ENCODE measurements at regions not wholly inside any gene's neighbourhood (a gene's known extent, or its start where the extent isn't known, plus 50 kb on each side); places are given as distances from the start of the nearest gene placed in this dataset.
"Not testable (repeated sequence)": the region's sequence is repeated elsewhere in the genome, so short reads cannot be mapped to it uniquely, and the experiment has no call there.

DNA sequence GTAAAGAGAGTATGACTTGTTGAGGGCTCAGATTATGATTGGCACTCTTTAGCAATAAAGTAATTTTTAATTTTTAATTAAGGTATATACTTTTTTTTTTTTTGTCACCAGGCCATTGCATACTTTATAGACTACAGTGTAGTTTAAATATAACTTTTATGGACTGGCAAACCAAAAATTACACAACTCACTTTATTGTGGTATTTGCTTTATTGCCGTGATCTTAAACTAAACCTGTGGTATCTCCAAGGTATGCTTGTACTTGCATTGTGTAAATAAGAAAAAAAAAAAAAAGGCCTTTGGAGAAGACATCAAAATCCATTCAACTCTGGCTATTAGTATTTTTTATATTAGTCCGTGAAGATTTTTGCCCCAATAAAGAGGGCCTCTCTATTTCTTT is 646.7 kb upstream of the FOXG1 start:
- no peak for DNase-seq (ENCODE audit: low read depth)

DNA sequence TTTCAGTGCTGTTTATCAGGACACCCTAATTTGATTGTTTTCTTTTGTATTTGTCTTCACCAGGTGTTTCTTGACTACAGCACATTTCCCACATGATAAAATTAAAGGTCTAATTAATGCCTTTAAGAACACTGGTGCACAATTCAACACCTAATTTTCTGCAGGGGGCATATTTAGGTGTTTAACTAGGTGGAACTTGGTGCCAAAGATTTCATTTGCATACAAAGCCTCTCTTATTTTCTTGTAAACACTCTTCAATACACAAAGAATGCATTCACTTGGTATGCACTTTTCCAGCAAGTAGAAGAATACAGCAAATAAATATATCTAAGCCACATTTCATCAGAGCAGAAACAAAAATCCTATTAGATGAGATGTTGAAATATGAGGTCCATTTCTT is 646.2 kb upstream of the FOXG1 start:
- DNase-seq (ENCODE audit: low read depth) = no peak

DNA sequence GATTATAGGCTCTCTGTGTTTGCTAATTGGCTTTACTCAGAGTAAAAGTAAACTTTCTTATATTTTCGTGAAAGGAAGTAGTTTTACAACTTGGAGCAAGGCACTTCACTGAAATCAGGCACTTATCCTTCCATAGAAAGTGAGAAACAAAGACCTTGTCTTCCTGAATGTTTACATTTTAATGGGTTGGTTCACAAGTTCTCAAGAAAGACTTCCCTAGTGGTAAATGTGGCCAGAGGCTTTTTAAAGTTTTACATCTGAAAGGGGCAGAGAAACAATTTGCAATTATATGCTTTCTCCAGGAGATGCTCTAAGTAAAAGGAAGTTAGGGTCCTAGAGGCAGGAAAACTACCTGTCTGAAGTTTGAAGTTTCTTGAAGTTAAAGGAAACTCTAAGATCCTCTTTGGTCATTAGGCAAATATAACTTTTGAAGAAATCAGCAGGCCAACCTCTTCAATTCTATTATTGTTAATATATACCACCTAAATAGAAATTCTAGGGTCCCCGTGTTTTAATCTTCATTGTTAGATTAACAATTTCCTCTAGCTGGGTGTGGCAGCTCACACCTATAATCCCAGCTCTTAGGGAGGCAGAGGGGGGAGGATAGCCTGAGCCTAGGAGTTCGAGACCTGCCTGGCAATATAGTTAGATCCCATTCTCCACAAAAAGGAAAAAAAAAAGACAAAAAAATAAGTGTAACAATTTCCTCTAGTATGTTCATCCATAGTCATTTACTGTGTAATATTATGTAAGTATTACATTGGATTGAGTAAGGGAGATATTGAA is 644.9 kb upstream of the FOXG1 start:
- DNase-seq (ENCODE audit: low read depth) = no peak

DNA sequence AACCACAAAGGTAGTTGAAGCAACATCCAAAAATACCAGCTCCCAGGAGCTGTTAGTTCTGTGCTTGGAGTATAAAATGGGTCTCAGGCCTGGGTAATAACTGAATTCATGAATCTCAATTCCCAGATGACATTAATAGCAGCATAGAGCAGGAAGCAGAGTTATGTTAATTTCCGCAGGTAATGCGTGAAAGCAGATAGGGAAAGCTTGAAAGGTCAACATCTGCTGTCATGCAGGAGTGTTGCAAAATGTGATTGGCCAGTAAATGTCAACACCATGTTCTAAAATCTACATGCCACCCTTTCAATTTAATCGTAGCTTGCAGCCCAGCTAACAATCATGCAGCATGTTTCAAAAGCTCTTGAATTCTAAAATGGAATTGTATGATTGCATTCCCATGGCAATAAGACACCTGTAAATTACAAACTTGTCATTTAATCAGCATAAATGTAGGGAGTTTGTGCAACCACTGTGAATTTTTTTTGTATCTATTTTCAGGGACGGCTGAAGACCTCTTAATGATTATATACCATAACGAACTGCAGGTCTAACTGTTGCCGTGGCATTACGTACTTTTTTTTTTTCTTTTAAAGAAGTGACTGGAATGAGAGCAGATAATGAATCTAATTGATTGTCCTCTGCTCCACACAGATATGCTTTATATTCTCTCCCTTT is 635.8 kb upstream of the FOXG1 start:
- DNase-seq (ENCODE audit: low read depth) = no peak

DNA sequence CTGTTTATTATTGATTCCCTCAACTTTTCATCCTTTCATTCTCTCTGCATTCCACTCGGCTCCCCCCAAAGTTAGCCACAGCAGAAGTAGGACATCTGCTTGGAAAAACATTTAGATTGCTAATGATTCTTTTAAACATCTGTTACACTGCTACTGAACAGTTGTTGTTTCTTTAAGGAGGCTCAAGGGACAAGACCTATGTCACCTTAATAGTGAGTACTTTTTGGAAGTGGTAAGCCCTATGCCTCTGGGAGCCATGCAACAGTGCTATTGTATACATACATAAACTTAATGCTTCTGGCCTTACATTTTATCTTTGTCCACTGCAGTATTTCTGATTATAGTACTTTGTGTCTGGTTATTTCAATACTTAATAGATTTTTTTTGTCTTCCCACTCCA is 628.2 kb upstream of the FOXG1 start:
- no peak for DNase-seq (ENCODE audit: low read depth)

DNA sequence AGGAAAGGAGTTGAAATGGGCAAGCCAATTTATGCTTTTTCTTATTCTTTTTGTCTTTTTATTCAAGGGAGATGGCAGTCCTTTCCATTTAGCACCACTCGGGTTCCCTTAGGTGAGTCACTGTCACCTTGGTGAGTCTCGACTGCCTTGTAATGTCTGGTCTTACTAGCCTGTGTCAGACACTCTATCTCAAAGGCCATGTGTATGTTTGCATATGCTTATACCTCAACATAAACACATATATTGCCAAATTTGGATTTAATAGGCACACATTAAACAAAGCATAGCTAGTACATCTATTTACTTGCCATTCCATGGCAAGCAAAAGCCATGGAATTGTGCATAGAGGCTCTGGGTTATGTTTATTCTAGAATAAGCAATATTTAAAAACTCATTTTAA is 624.9 kb upstream of the FOXG1 start:
- DNase-seq (ENCODE audit: low read depth) = no peak

DNA sequence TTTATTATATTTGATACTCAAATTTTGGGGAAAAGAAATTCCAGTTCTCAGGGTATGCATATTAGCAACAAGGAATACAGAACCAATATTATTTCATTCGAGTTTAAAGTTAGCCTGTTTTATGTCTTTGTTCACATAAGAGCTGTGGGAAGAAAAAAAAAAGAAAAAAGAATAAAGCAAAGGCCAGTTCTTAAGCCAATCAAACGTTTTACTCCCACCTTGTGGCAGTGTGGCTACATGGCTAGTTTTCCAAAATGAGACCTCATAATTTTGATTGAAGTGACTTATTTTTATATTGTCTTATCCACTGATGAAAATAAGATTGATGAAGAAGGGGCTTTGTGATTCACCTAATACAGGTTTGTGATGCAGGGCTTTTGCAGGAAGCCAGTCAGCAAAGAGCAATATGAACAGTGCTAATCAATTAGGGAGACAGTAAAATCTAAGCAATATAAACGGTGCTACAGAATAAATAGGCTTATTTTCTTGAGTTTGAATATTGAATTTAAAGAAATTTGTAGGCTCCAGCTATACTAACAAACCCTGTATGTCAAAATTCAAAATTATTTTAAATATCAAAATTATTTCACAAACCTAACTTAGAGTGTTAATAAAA is 624.1 kb upstream of the FOXG1 start:
- DNase-seq (ENCODE audit: low read depth) = no peak

DNA sequence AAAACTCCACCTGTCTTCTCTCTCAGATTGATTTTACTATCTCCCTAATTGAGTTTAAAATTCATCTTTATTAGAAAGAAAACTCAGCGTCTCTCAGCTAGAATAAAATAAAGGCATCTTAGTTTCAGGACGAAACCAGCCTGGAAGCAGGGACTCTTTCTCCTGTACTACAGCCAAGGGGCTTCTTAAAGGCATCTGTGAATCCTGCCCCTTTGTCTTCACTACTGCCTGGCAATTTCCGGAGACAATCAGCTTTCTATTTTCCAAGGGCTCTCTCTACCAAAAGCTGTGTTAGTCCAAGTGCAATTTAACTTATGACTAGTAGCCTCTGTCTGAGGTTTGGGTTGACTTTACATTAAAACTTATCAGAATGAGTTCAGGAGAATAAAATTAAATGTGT is 623.3 kb upstream of the FOXG1 start:
- DNase-seq (ENCODE audit: low read depth) = no peak

DNA sequence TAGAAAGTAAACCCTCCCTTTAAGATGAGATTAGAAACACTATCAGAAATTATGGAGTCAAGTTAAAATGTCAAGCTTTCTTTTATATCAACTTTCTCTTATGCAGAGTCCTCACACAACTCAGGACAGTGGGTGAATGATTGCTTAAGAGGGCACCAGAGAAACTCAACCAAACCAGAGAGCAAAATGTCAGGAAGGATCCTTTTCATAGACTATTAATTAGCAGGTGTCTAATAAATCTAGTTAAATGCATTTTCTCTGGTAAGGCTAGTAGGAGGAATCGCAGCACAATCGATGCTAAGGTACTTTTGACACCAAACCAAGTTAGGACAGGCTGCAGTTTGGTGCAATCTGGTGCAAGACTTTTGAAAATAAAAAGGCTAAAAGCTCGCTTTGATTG is 614.7 kb upstream of the FOXG1 start:
- DNase-seq (ENCODE audit: low read depth) = no peak

DNA sequence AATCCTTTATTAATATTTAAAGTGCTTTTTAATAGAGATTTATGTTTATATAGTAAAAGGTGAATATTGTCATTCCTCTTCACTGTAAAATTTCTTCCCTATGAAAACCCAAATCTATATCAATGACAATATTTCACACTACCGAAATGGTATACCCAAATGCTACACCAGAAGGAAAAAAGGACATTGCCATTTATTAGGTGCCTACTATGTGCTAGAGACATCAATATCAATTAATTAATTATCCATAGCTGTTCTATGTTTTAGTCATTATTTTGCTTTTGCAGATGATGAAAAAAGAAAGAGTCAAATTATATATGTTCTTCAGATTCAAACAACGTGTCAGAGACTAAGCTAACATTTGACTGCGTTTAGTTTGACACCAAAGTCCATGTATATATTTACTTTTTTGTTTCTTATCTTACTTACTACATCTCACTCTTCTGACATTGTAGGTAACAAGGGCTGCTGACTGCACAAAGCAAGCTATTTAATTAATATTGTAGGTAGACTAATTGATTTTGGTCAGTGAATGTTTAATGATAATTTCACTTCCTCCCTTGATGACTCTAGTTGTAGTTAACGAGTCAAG is 614.0 kb upstream of the FOXG1 start:
- no peak for DNase-seq (ENCODE audit: low read depth)

DNA sequence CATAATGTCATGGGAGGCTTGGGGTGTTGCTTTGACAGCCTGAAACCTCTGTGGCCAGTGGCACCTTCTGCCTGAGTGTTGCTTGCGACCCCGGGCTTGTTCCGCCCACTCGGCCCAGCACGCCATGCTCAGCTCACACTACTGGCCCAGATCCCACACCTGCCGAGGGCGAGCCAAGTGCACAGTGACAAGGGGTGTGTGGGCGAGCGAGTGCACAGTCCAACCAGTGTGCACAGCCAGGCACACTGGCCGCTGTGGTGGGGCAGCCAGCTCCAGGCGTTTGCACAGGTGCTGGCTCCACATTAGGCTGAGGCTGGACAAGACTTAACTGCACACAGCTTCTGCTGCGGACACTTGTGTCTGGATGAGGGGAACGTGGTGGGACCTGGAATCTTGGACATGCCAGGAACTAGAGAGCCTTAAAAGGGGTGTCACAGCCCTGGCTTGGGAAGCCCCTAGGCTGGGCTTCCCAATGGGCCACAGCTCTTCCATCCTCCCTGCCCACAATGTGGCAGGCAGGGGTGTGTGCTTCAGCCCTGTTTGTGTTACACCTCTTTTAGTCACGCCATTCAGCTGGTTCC is 609.2 kb upstream of the FOXG1 start:
- no peak for DNase-seq (ENCODE audit: low read depth)

DNA sequence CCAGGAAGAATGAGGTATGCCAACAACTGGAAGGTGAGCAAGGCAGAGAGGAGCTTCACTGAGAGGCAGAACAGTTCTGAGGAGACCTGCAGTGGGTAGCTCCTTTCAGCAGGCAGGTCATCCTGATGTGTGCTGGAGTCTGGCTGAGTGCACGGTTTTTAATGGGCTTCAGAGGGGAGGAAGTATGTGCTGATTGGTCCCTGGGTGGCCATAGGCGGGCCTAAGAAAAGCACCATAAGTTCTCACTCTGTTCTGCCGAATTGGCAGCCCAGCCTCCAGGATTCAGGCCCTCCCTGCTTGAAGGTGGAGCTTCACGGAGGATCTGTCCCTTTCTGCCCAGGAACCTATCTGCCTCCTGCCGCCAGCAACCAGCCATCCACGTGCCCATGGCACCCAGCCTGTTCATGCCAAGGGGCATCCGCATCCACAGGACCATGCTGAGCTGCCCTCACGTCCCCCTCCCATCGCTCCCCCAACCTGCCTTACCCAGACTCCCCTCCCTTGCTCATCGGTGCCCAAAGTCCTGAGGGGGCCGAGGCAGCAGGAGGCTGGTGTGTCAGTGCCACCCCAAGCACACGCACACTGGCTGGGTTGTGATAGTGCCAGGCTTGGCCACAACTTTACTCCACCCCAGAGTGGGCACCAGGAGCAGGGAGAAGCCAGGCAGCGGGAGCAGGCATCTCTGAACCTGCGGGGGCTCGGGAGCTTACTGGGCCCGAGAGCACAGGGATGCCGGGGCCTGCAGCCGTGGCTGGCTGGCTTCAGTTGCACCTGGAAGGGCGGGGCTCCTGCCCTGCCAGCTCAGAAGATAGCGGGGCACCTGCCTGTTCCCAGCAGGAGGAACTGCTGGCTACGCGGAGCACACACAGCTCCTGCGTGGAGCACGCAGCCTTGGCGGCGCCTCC is 608.4 kb upstream of the FOXG1 start:
- peak; percentile 3 for DNase-seq (ENCODE audit: low read depth)

DNA sequence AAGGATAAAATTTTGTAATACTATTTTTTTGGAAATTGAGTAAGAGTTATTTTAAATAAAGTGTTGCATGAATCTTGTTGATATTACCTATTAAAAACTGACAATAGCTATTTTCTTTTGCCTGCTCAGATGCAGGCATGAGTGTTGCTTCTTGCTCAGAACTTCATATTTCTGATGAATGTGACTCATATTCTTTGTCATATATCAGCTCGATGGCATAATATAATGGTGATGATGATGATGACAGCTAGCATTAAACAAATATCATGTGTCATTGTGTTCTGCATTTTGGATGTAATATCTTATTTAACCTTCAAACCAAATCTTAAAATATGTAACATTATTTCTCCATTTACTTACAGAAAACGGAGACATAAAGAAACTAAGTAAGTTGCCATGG is 605.5 kb upstream of the FOXG1 start:
- DNase-seq (ENCODE audit: low read depth) = no peak

DNA sequence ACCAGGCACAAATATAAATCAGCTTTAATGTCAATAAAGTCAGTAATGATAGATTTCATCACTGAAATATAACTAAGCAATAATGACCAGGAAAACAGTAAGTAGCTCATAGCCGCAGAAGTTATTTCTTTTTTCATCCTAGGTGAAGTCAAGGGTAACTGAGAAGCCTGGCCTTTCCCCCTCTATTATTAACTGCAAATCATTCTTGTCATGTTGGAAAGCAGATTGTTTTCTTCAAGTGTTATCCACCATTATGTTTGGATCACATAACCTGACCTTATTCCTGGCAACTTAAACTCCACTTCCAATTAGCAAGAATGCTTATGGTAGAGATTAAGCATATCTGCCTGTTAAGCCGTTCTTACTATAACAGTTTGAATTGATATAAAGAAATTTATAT is 603.4 kb upstream of the FOXG1 start:
- no peak for DNase-seq (ENCODE audit: low read depth)

DNA sequence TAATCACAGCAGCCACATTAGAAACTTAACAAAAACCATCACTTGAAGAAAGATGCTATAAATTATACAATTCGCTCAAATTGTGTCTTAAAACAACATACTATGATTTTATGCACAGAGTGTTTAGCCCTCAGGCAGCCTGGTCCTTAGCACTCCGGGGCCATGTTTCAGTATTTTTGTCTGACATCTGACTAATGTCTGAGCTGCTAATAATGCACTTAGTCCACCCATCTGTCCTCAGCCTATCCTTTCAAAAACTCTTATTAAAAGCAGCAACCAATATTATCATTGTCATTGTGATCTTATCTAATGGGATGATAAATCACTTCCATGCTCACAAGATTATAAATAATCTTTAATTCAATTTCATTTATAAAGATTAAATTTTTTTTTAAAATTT is 602.7 kb upstream of the FOXG1 start:
- no peak for DNase-seq (ENCODE audit: low read depth)

DNA sequence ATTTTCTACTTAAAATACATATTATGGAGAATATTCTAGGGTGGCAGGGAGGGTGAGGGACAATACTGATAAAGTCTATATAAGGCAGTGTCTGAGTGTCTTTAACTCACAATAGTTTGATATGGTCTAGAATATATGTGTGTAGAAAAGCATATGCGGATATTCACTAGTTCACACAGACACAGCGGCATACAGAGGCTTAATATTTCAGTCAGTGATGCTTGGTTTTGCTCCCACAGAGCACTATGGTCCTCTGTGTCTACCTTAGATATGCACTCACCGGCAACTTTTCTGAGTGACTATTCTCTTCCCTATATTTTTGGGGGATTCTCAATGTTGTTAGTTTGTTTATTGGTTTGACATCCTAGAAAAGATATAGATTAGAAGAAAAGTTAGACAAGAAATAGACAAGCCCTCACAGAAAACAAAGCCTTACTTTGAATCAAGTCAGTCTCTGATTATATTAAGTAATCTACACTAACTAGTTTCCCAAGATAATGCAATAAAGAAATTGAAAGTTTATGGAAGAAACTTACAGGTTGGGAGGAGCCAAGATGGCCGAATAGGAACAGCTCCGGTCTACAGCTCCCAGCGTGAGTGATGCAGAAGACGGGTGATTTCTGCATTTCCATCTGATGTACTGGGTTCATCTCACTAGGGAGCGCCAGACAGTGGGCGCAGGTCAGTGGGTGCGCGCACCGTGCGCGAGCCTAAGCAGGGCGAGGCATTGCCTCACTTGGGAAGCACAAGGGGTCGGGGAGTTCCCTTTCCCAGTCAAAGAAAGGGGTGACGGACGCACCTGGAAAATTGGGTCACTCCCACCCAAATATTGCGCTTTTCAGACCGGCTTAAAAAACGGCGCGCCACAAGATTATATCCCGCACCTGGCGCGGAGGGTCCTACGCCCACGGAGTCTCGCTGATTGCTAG is 578.4 kb upstream of the FOXG1 start:
- DNase-seq (ENCODE audit: low read depth) = not testable (repeated sequence)

DNA sequence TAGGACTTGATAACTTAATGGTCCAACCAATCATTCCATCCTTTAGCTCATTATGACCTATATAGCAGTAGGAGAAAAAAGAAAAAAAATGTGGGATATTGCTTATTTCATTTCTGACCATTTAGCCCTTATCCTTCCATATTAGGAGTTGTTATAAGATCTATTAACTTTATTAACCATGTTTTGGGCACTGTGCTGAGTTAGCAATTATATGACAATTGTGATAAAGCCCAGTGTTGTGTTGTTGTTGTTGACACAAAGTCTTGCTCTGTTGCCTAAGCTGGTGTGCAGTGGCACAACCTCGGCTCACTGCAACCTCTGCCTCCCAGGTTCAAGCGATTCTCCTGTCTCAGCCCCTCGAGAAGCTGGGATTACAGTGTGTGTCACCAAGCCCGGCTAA is 569.7 kb upstream of the FOXG1 start:
- no peak for DNase-seq (ENCODE audit: low read depth)

DNA sequence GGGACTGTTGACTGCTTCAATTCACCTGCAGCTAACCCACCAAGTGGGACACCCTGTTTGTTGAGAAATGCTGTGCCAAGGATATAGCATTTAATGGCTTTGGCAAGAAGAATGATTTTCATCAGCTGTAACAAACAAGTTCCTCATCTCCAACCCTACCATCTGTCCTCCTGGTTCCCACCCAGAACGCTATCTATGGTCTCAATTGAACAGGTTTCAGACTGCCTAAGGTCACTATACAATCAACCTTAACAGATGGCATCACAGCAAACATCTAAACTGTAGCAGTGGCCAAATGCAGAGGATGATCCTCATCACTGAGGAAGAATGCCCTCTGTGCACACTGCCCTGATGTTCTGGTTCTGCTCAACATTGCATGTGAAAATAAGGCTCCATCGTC is 546.2 kb upstream of the FOXG1 start:
- no peak for DNase-seq (ENCODE audit: low read depth)

DNA sequence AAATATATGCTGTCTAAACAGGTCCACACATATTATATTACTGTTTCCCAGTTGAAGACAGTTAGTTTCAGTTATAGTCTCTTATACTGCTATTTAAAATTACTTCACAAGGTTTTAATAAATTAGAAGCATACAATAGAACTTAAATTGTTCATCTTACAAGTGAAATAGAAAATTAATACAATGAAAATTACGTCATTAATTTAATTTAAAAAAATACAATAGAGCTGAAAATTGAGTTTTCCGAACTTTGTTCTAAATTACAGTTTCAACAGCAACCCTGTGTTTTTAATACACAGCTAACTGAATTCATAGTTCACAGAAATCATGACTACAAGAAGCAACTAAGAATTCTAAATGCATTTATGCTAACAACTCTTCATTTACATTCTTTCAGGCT is 525.7 kb upstream of the FOXG1 start:
- no peak for DNase-seq (ENCODE audit: low read depth)

DNA sequence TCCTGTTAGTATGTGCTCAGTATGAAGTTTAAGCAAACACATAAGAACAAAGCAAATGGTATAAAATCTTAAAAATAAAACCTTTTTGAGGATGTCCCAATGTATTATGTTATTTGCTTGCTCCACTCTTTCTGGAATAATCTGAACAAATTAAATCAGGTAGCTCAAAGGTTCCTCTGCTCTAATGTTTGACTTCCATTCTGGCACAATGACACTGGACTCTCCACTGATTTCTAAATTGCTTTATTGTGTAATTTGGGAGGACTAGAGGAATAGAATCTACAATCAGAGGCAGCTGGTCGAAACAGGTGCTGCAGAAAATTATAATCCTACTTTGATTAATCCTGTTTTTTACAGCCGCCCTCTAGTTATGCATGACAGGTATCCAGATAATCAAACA is 523.7 kb upstream of the FOXG1 start:
- no peak for DNase-seq (ENCODE audit: low read depth)
